Trophoblast cell (in vitro differentiated cells and primary cell): ENCODE measurements at regions not wholly inside any gene's neighbourhood (a gene's known extent, or its start where the extent isn't known, plus 50 kb on each side); places are given as distances from the start of the nearest gene placed in this dataset.
A peak's percentile ranks its signal among the peaks of the same experiment; 100 is the strongest.

ENCODE experiments used
- DNase-seq, 2 donors: peaks; one replicate each; pipeline ENCODE4 v3.0.0-alpha.2; 2016
- H2AFZ ChIP-seq: 2 replicates; pipeline ENCODE4 v1.6.1; 2013; ENCODE audit warnings: low read length, moderate library complexity, mild to moderate bottlenecking; ENCODE audit not compliant: insufficient read depth, poor library complexity
- H2AK5ac ChIP-seq: 2 replicates; pipeline ENCODE4 v1.6.1; 2013; ENCODE audit warnings: mild to moderate bottlenecking, low read length
- H2BK120ac ChIP-seq: 2 replicates; pipeline ENCODE4 v1.6.1; 2013; ENCODE audit warnings: low read length, mild to moderate bottlenecking, moderate library complexity; ENCODE audit not compliant: insufficient read depth, poor library complexity
- H2BK12ac ChIP-seq: 2 replicates; pipeline ENCODE4 v1.6.1; 2013; ENCODE audit warnings: mild to moderate bottlenecking, low read length, moderate library complexity
- H2BK5ac ChIP-seq: 2 replicates; pipeline ENCODE4 v1.6.1; 2013; ENCODE audit warnings: low read length, low read depth, moderate library complexity, mild to moderate bottlenecking; ENCODE audit not compliant: poor library complexity
- H3K14ac ChIP-seq: 2 replicates; pipeline ENCODE4 v1.6.1; 2013; ENCODE audit warnings: mild to moderate bottlenecking, low read length
- H3K18ac ChIP-seq: 2 replicates; pipeline ENCODE4 v1.6.1; 2013; ENCODE audit warnings: mild to moderate bottlenecking, low read length
- H3K23ac ChIP-seq: 2 replicates; pipeline ENCODE4 v1.6.1; 2013; ENCODE audit warnings: low read length
- H3K27ac ChIP-seq: 2 replicates; pipeline ENCODE4 v1.5.1; 2013; ENCODE audit warnings: low read depth, mild to moderate bottlenecking, inconsistent platforms, low read length, moderate library complexity
- H3K27me3 ChIP-seq: 2 replicates; pipeline ENCODE4 v1.6.1; 2013; ENCODE audit warnings: inconsistent platforms, mild to moderate bottlenecking, low read length, moderate library complexity; ENCODE audit not compliant: insufficient read depth
- H3K36me3 ChIP-seq, 2 experiments: 1 replicate in 1 of 2; 2 replicates in 1 of 2; pipeline ENCODE4 v1.6.1; 2013; ENCODE audit warnings: low read length in 2 of 2, mild to moderate bottlenecking in 2 of 2, moderate library complexity in 1 of 2; ENCODE audit not compliant: insufficient read depth in 2 of 2, control insufficient read depth in 1 of 2
- H3K4ac ChIP-seq: 2 replicates; pipeline ENCODE4 v1.6.1; 2013; ENCODE audit warnings: low read depth, mild to moderate bottlenecking, low read length, moderate library complexity
- H3K4me1 ChIP-seq, 2 experiments: 1 replicate in 1 of 2; 2 replicates in 1 of 2; pipeline ENCODE4 v1.6.1; 2013; ENCODE audit warnings: low read length in 2 of 2, mild to moderate bottlenecking in 2 of 2, moderate library complexity in 1 of 2; ENCODE audit not compliant: insufficient read depth in 2 of 2, control insufficient read depth in 1 of 2
- H3K4me2 ChIP-seq: 2 replicates; pipeline ENCODE4 v1.6.1; 2013; ENCODE audit warnings: inconsistent platforms, mild to moderate bottlenecking, low read length, moderate library complexity
- H3K4me3 ChIP-seq: 2 replicates; pipeline ENCODE4 v1.5.1; 2013; ENCODE audit warnings: mild to moderate bottlenecking, low read depth, low read length, inconsistent platforms
- H3K79me1 ChIP-seq: one replicate; pipeline ENCODE4 v1.6.1; 2013; ENCODE audit warnings: low read length
- H3K79me2 ChIP-seq: 2 replicates; pipeline ENCODE4 v1.6.1; 2013; ENCODE audit warnings: low read length, mild to moderate bottlenecking; ENCODE audit not compliant: control insufficient read depth, insufficient read depth, poor library complexity
- H3K9ac ChIP-seq: 2 replicates; pipeline ENCODE4 v1.6.1; 2013; ENCODE audit warnings: mild to moderate bottlenecking, low read length
- H3K9me3 ChIP-seq: 2 replicates; pipeline ENCODE4 v1.6.1; 2013; ENCODE audit warnings: low read depth, mild to moderate bottlenecking, control low read depth, inconsistent platforms, low read length; ENCODE audit not compliant: insufficient read depth
- H4K12ac ChIP-seq: 2 replicates; pipeline ENCODE4 v1.6.1; 2013; ENCODE audit warnings: low read depth, mild to moderate bottlenecking, low read length, moderate library complexity
- H4K8ac ChIP-seq: 2 replicates; pipeline ENCODE4 v1.6.1; 2013; ENCODE audit warnings: low read depth, mild to moderate bottlenecking, low read length, moderate library complexity
- H4K91ac ChIP-seq: one replicate; pipeline ENCODE4 v1.6.1; 2013; ENCODE audit warnings: low read depth, mild to moderate bottlenecking, low read length, moderate library complexity
- WGBS: extraction: QIAGEN DNeasy Blood & Tissue Kit; methylation state at CpG from one replicate; pipeline ENCODE4 v1.1.7; 2013; ENCODE audit warnings: missing lambda C conversion rate; ENCODE audit not compliant: insufficient read length, insufficient coverage; ENCODE audit errors: extremely low coverage; 5-methylcytosine and 5-hydroxymethylcytosine counted together

DNA sequence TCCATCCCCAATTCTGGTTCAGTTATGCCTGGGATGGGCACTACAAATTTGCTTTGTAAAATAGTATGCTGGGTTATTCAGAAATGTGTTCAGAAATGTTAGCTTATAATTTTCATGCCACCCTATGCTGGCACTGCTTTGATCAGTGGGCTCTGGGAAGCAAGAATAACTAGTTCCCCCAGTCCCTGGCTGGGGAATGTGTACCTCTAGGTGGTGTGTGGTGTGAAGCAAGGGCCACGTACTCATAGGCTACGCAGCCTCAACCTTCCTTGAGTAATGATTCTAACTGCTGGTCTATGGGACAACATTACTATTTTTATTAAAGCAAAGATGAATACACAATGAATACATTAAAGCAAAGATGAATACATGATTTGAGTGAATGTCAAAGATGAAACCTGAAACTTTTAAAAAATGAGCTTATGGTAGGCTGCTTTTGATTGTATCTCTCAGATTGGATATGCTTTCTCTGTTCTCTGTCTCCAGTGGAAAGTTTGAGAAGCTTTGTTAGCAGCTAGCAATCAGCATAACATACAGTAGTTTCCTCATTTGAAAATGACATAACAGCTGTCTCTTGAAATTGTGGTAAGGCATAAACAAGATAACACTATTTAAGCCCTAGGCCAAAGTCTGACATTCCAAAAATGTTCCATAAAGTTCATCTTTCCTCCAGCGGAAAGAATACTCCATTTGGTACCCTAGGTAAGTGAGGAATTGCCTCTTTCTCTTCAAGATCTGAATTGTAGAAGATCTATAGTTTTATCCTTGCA, 174.7 kb upstream of the NFIB start:
- Histone ChIP-seq H4K12ac (no peak overlapping the region), H3K4me1 (peaks cover 2 to 7% of the 10 kb centered on the region in 2 experiments), H4K91ac (peak overlapping the region; percentile 16), H2AK5ac (no peak overlapping the region), H2BK12ac (peak overlapping the region; percentile 21), H3K4me2 (no peak overlapping the region), H2BK5ac (no peak overlapping the region), H2BK120ac (peak overlapping the region; percentile 4), H3K4ac (no peak overlapping the region), H4K8ac (no peak overlapping the region), H3K27me3 (no peaks in the 10 kb centered on the region), H3K9ac (no peak overlapping the region), H3K18ac (no peak overlapping the region), H2AFZ (no peak overlapping the region), H3K79me1 (no peaks in the 10 kb centered on the region), H3K14ac (no peak overlapping the region), H3K9me3 (no peaks in the 10 kb centered on the region), H3K23ac (no peak overlapping the region), H3K79me2 (no peaks in the 10 kb centered on the region), H3K27ac (peak overlapping the region; percentile 59), H3K36me3 (no peaks in the 10 kb centered on the region), H3K4me3 (no peak overlapping the region)
- peak; percentile 82 to 91 for DNase-seq
- WGBS: no CpG with 5 or more reads among the region's 3 CpGs

DNA sequence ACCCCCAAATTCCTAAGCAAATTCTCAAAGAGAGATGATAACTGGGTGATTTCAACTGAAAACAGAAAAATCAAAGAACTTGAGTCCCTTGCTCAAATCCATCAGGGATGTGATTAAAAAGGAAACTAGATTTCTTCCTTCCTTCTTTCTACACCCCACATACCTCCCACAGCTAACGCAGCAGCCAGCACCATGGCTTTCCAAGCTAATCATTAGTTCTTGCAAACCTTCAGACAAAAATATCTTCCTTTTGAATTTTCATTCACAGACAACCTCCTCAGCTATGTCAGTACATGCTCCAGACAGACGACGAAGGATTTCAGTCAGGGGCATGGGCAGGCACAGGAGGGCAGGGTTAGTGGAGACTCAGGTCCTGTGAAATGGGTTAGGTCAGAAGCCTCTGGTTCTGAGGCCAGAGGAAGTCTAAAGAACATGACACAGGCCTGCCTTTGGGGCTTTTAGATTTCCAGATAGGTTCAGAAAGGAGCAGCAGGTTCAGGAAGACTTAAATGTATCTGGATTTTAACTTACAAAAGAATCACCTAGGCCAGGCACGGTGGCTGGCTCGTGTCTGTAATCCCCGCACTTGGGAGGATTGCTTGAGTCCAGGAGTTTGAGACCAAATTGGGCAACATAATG, 173.7 kb upstream of the NFIB start:
- Histone ChIP-seq H2BK5ac (peak overlapping the region; percentile 35), H3K79me2 (no peaks in the 10 kb centered on the region), H2BK12ac (no peak overlapping the region), H3K27me3 (no peaks in the 10 kb centered on the region), H3K4me1 (peaks cover 2 to 7% of the 10 kb centered on the region in 2 experiments), H4K91ac (no peak overlapping the region), H3K4me3 (no peak overlapping the region), H3K14ac (no peak overlapping the region), H2AK5ac (no peak overlapping the region), H4K8ac (peak overlapping the region; percentile 26), H4K12ac (no peak overlapping the region), H2AFZ (no peak overlapping the region), H3K4me2 (no peak overlapping the region), H3K79me1 (no peaks in the 10 kb centered on the region), H3K9ac (no peak overlapping the region), H2BK120ac (peak overlapping the region; percentile 73), H3K23ac (no peak overlapping the region), H3K27ac (peak overlapping the region; percentile 60), H3K18ac (no peak overlapping the region), H3K9me3 (no peaks in the 10 kb centered on the region), H3K36me3 (no peaks in the 10 kb centered on the region), H3K4ac (no peak overlapping the region)
- WGBS: no CpG with 5 or more reads among the region's 6 CpGs
- DNase-seq: peak; percentile 7 to 52

DNA sequence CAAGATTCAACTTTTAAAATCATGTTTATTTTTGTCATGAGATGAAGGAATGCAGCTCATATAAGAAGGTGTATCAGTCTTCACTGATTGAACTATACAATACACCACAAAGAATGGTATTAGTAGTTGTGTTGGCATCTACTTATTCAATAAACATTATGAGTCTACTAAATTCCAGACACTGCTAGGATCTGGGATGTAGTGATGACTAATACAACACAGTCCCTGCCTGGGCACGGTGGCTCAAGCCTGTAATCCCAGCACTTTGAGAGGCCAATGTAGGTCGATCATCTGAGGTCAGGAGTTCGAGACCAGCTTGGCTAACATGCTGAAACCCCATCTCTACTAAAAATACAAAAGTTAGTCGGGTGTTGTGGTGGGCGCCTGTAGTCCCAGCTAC, 171.4 kb upstream of the NFIB start:
- no peak overlapping the region for H3K18ac ChIP-seq
- H3K9ac ChIP-seq: no peak overlapping the region
- no peaks in the 10 kb centered on the region for H3K9me3 ChIP-seq
- no peak overlapping the region for H3K23ac ChIP-seq
- H3K27me3 ChIP-seq: no peaks in the 10 kb centered on the region
- H3K4me2 ChIP-seq: no peak overlapping the region
- no peak overlapping the region for H2BK5ac ChIP-seq
- H3K79me2 ChIP-seq: no peaks in the 10 kb centered on the region
- H3K27ac ChIP-seq: no peak overlapping the region
- H2BK120ac ChIP-seq: no peak overlapping the region
- DNase-seq: no peak
- H2BK12ac ChIP-seq: no peak overlapping the region
- no CpG with 5 or more reads among the region's 5 CpGs for WGBS
- H4K91ac ChIP-seq: no peak overlapping the region
- H2AFZ ChIP-seq: no peak overlapping the region
- H3K4ac ChIP-seq: no peak overlapping the region
- H3K79me1 ChIP-seq: no peaks in the 10 kb centered on the region
- H2AK5ac ChIP-seq: no peak overlapping the region
- H3K4me3 ChIP-seq: no peak overlapping the region
- H4K12ac ChIP-seq: no peak overlapping the region
- H3K14ac ChIP-seq: no peak overlapping the region
- H4K8ac ChIP-seq: no peak overlapping the region
- no peaks in the 10 kb centered on the region for H3K36me3 ChIP-seq
- H3K4me1 ChIP-seq: peaks cover 2 to 9% of the 10 kb centered on the region in 2 experiments

DNA sequence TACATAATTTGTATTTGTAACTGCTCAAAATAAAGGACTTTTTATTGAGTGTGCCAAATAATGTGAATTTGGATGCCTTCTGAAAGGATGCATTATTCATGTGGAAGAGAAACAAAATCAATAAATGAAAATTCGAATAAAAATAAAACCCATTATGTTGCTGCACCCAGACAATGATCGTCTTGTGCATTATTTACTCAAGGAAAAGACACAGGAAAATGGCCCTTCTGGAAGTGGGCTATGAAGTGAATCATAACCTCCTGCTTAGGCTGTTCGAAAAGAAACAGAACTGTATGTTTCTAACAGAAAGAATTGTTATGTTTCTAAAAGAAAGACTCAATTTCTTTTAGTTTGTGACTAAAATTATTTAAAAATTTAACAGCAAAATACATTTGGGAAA, 168.9 kb upstream of the NFIB start:
- Histone ChIP-seq H3K27ac (no peak overlapping the region), H3K9ac (no peak overlapping the region), H3K36me3 (no peaks in the 10 kb centered on the region), H4K91ac (no peak overlapping the region), H3K4me1 (peaks cover 5 to 10% of the 10 kb centered on the region in 2 experiments), H2BK12ac (no peak overlapping the region), H3K4me2 (no peak overlapping the region), H3K4ac (no peak overlapping the region), H4K12ac (no peak overlapping the region), H3K9me3 (no peaks in the 10 kb centered on the region), H3K14ac (no peak overlapping the region), H3K79me1 (peaks cover 2% of the 10 kb centered on the region), H3K4me3 (no peak overlapping the region), H3K18ac (no peak overlapping the region), H2BK5ac (no peak overlapping the region), H2BK120ac (no peak overlapping the region), H2AFZ (no peak overlapping the region), H3K27me3 (no peaks in the 10 kb centered on the region), H2AK5ac (no peak overlapping the region), H4K8ac (no peak overlapping the region), H3K79me2 (no peaks in the 10 kb centered on the region), H3K23ac (no peak overlapping the region)
- WGBS: no CpG with 5 or more reads among the region's 3 CpGs
- no peak for DNase-seq
